GM12875 (cell line): ENCODE measurements at regions not wholly inside any gene's neighbourhood (a gene's known extent, or its start where the extent isn't known, plus 50 kb on each side); places are given as distances from the start of the nearest gene placed in this dataset.

Experiments
- H3K4me3 ChIP-seq: one replicate; pipeline ENCODE4 v1.5.1; 2011; ENCODE audit warnings: low read depth, low read length, control low read depth
- TF ChIP-seq, protein P1 (sequence below): IDR thresholded peaks from 2 replicates; pipeline ENCODE4 v1.5.1; 2011; ENCODE audit warnings: low read depth, mild to moderate bottlenecking, control low read depth, inconsistent platforms, low read length, moderate library complexity, borderline replicate concordance; ENCODE audit not compliant: insufficient read depth

DNA sequence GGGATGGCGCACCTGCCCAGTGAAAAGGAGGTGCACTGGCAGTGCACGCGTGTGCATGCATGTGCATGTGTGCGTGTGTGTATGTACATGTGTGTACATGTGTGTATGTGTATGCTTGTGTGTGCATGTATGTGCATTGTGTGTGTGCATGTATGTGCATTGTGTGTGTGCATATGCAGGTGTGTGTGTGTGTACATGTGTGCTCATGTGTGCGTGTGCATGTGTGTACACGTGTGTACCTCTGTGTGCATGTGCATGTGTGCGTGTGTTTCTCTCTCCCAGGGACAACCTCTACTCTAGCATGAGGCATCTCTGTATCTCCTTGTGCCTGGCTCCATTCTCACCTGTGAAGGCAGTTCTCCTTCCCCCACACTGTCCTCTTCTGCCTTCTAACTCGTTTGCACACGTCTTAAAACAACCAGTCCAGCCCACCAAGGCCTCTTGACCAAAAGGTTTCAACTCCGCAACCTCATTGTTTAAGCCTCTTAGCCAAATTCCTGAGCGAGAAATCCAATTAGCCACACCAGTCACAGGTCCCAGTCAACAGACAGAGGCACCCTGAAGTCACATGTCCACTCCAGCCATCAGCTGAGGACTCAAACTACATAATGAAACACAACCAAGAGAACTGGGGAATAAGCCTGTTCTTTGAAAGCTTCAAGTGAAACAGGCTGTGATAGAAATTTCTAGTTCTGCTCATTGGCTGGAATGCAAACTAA is 103.5 kb upstream of the PTPRT start:
- no peak overlapping the region for H3K4me3 ChIP-seq
- TF ChIP-seq, protein P1, sequence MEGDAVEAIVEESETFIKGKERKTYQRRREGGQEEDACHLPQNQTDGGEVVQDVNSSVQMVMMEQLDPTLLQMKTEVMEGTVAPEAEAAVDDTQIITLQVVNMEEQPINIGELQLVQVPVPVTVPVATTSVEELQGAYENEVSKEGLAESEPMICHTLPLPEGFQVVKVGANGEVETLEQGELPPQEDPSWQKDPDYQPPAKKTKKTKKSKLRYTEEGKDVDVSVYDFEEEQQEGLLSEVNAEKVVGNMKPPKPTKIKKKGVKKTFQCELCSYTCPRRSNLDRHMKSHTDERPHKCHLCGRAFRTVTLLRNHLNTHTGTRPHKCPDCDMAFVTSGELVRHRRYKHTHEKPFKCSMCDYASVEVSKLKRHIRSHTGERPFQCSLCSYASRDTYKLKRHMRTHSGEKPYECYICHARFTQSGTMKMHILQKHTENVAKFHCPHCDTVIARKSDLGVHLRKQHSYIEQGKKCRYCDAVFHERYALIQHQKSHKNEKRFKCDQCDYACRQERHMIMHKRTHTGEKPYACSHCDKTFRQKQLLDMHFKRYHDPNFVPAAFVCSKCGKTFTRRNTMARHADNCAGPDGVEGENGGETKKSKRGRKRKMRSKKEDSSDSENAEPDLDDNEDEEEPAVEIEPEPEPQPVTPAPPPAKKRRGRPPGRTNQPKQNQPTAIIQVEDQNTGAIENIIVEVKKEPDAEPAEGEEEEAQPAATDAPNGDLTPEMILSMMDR, result no peak

DNA sequence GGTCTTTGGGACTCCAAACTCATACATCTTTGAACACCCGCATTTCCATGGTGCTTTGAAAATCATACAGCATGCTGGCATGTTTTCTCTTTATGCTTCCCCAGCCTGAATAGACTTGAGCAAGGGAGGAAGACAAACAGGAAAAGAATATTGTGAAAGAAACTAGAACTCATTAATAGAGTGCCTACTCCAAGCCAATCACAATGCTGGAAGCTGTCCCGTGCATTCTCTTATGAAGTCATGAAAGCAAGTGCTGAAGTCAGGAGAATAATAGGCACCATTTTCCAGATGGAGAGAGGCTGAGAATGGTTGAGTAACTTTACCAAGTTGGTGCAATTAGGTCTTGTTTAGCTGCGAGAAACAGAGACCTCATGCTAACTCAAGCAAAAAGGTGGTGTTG is 102.5 kb upstream of the PTPRT start:
- TF ChIP-seq, protein P1, result no peak

DNA sequence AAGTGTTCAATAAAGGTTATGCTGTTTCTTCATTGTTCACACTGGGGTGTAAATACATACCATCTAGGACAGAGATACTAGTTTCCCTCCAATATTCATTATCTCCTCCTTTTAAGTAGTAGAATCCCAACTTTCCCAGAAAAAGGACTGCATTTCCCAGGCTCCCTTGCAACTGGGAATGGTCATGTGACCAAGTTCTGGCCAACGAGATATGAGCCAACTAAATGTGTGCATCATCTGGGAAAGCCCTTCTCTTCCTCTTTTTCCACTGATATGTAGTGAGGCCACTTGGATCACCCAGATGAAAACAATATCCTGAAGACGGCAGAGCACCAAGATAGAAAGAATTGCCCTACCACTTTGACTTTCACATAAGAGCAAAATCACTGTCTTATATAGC is 97.9 kb upstream of the PTPRT start:
- no peak overlapping the region for H3K4me3 ChIP-seq
- TF ChIP-seq, protein P1, result no peak

More for the DNA sequence above, 102.5 kb upstream of the PTPRT start:
- no peak overlapping the region for H3K4me3 ChIP-seq

DNA sequence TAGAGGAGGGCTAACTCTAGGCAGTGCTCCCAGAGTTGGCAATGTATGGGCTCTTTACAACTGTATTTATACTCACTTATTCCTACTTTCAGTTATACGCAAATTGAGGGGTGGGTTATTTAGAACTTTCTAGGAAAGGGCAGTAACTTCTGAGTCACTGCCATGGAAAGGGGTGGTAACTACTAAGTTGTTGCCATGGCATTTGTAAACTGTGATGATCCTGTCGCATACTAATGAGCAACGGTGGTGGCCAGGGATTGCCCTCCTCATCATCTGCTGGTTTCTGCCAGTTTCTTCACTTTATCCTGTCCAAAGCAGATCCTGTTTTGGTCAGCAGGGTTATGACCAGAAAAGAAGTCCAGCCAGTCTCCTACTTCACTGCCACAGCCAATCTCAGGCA is 95.5 kb upstream of the PTPRT start:
- H3K4me3 ChIP-seq, result no peak overlapping the region
- TF ChIP-seq, protein P1, result no peak

DNA sequence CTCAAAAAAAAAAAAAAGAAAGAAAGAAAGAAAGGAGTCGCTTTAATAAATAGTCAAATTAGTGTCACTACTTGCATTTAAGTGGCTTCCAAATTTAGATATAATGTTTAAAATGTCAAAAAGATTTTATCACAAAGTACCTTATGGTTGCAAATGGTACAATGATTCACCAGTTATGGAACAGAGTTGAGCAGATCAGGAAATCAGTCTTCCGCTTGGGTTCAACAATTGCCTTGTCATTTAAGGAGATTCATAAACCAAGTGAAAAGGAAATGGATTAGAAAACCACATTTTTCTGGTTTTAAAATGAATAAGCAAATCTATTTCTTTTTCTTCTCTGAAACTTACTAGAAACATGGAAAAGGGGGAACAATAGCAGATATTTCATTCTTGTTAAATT is 94.8 kb upstream of the PTPRT start:
- no peak overlapping the region for H3K4me3 ChIP-seq
- TF ChIP-seq, protein P1, result no peak

DNA sequence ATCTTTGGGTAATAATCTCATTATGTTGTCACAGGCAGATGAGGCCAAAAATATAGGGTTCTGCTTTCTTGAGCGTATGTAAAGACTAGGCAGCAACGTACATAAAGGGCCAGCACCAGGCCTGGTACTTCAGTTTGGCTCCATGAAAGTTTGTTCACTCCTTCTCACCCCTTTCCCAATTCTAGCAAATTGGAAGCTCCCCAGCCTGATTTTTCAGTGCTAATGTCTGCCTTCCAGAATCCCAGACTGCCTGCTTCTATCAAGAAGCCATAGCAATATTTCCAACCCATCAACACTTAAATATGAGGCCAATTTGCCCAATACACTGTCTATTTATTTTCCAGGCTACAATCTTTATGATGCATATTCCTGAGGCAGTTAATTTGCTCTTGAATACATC is 93.4 kb upstream of the PTPRT start:
- TF ChIP-seq, protein P1, result no peak
- H3K4me3 ChIP-seq, result no peak overlapping the region

DNA sequence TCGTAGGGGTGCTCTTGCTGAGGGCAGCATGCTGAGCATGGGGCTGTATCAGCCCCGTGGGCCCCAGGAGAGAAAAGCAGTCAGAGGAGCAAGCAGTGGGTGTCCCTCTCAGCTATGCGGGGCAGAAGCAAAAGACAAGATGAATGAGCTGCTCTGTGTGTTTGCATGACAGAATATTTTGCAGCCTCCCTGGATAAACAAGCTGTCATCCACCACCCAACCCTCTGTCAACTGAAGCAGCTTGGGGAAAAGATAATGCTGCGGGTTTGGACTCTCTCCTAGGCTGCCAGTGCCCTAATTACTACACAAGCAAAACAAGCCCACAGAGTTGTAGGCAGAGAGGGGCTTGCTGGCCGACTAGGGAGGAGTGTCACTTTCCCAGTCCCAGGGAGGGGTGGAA is 82.3 kb upstream of the PTPRT start:
- no peak overlapping the region for H3K4me3 ChIP-seq
- TF ChIP-seq, protein P1, result no peak
